NB4 (cell line): ENCODE measurements at regions not wholly inside any gene's neighbourhood (a gene's known extent, or its start where the extent isn't known, plus 50 kb on each side); places are given as distances from the start of the nearest gene placed in this dataset.

Experiments used
- DNase-seq: peaks from one replicate; pipeline ENCODE4 v3.0.0; 2010; ENCODE audit warnings: low read depth
- H3K4me3 ChIP-seq: one replicate; pipeline ENCODE4 v1.5.1; 2011; ENCODE audit warnings: mild to moderate bottlenecking, low read depth, low read length, moderate library complexity
- CTCF ChIP-seq: IDR thresholded peaks from one replicate; pipeline ENCODE4 v1.5.1; 2012; ENCODE audit warnings: low read depth, low read length
- MAX ChIP-seq: IDR thresholded peaks from 2 replicates; pipeline ENCODE4 v1.6.1; 2011; ENCODE audit warnings: low read depth, low read length
- MYC ChIP-seq: IDR thresholded peaks from 2 replicates; pipeline ENCODE4 v1.6.1; 2011; ENCODE audit warnings: low read depth, low read length
- POLR2A ChIP-seq: IDR thresholded peaks from 2 replicates; pipeline ENCODE4 v1.6.1; 2011; ENCODE audit warnings: mild to moderate bottlenecking; ENCODE audit not compliant: insufficient read length; ENCODE audit errors: extremely low read depth

- no peak for TF ChIP-seq POLR2A
- TF ChIP-seq MAX = no peak
- DNase-seq = no peak
- no peak overlapping the region for H3K4me3 ChIP-seq
Observed at GRCh38 chr21:36579898-36580297, 100.0 kb upstream of the CLDN14 start.

- no peak overlapping the region for H3K4me3 ChIP-seq
- TF ChIP-seq POLR2A (no peak), CTCF (no peak), MAX (no peak), MYC (no peak)
- DNase-seq = no peak
Observed at GRCh38 chr21:36582271-36582670, 102.3 kb upstream of the CLDN14 start.

GRCh38 chr21:36583591-36583990, 103.7 kb upstream of the CLDN14 start:
- no peak for DNase-seq
- no peak for TF ChIP-seq MYC
- no peak for TF ChIP-seq MAX
- no peak for TF ChIP-seq CTCF
- TF ChIP-seq POLR2A = no peak
- H3K4me3 ChIP-seq = no peak overlapping the region

- peak; percentile 28 for DNase-seq
- TF ChIP-seq CTCF (peak; percentile 27), MYC (no peak), POLR2A (no peak), MAX (no peak)
- H3K4me3 ChIP-seq = no peak overlapping the region
Observed at GRCh38 chr21:36584980-36585940, 105.3 kb upstream of the CLDN14 start.

GRCh38 chr21:36587388-36587787, 107.5 kb upstream of the CLDN14 start:
- H3K4me3 ChIP-seq = no peak overlapping the region
- TF ChIP-seq MYC = no peak
- no peak for TF ChIP-seq MAX
- TF ChIP-seq CTCF = no peak
- no peak for TF ChIP-seq POLR2A
- no peak for DNase-seq

GRCh38 chr21:36589352-36589971, 109.5 kb upstream of the SIM2 start:
- H3K4me3 ChIP-seq = no peak overlapping the region
- TF ChIP-seq MAX (peak; percentile 60), CTCF (peak; percentile 36), MYC (peak; percentile 30; the same call in 1 of the 2 replicates), POLR2A (no peak)
- peak; percentile 53 for DNase-seq
